Effector memory CD4-positive, alpha-beta T cell (primary cell): ENCODE measurements at regions not wholly inside any gene's neighbourhood (a gene's known extent, or its start where the extent isn't known, plus 50 kb on each side); places are given as distances from the start of the nearest gene placed in this dataset.

ENCODE experiments used
- DNase-seq, 3 donors: peaks; one replicate each; pipeline ENCODE4 v3.0.0-alpha.2; 2020
- H3K27ac ChIP-seq: 2 replicates; pipeline ENCODE4 v1.7.0; 2013; ENCODE audit warnings: mild to moderate bottlenecking, low read length, moderate library complexity; ENCODE audit not compliant: insufficient read depth, poor library complexity, severe bottlenecking
- H3K27me3 ChIP-seq: replicated peaks from 2 replicates; pipeline ENCODE4 v1.7.0; 2013; ENCODE audit warnings: mild to moderate bottlenecking, low read length; ENCODE audit not compliant: insufficient read depth, control insufficient read depth, poor library complexity, severe bottlenecking
- H3K36me3 ChIP-seq: 2 replicates; pipeline ENCODE4 v1.7.0; 2013; ENCODE audit warnings: mild to moderate bottlenecking, low read length, moderate library complexity; ENCODE audit not compliant: control insufficient read depth, insufficient read depth
- H3K4me1 ChIP-seq: 2 replicates; pipeline ENCODE4 v1.7.0; 2013; ENCODE audit warnings: low read length, mild to moderate bottlenecking; ENCODE audit not compliant: control insufficient read depth, insufficient read depth, poor library complexity, severe bottlenecking
- H3K4me3 ChIP-seq: 2 replicates; pipeline ENCODE4 v1.7.0; 2013; ENCODE audit warnings: low read length, low read depth, mild to moderate bottlenecking; ENCODE audit not compliant: insufficient read depth, poor library complexity, severe bottlenecking
- H3K9me3 ChIP-seq: 2 replicates; pipeline ENCODE4 v1.7.0; 2013; ENCODE audit warnings: mild to moderate bottlenecking, low read length, moderate library complexity; ENCODE audit not compliant: control insufficient read depth

GRCh38 chr9:7392148-7392547, 407.4 kb downstream of the DMAC1 start:
- Histone ChIP-seq H3K4me3 (no peak overlapping the region), H3K27me3 (no peaks in the 10 kb centered on the region), H3K9me3 (no peaks in the 10 kb centered on the region), H3K4me1 (no peaks in the 10 kb centered on the region), H3K27ac (no peak overlapping the region), H3K36me3 (no peaks in the 10 kb centered on the region)
- no peak for DNase-seq

GRCh38 chr9:7388755-7389154, 410.8 kb downstream of the DMAC1 start:
- Histone ChIP-seq H3K9me3 (no peaks in the 10 kb centered on the region), H3K27me3 (no peaks in the 10 kb centered on the region), H3K27ac (no peak overlapping the region), H3K4me1 (no peaks in the 10 kb centered on the region), H3K4me3 (no peak overlapping the region), H3K36me3 (no peaks in the 10 kb centered on the region)
- DNase-seq = no peak

- DNase-seq = no peak
- Histone ChIP-seq H3K4me3 (no peak overlapping the region), H3K4me1 (no peaks in the 10 kb centered on the region), H3K9me3 (no peaks in the 10 kb centered on the region), H3K36me3 (no peaks in the 10 kb centered on the region), H3K27ac (no peak overlapping the region), H3K27me3 (no peaks in the 10 kb centered on the region)
Observed at GRCh38 chr9:7387840-7388239, 411.7 kb downstream of the DMAC1 start.

GRCh38 chr9:7382304-7382703, 417.3 kb downstream of the DMAC1 start:
- no peak overlapping the region for H3K4me3 ChIP-seq

GRCh38 chr9:7377489-7377888, 422.1 kb downstream of the DMAC1 start:
- Histone ChIP-seq H3K4me1 (no peaks in the 10 kb centered on the region), H3K27me3 (no peaks in the 10 kb centered on the region), H3K9me3 (no peaks in the 10 kb centered on the region), H3K27ac (no peak overlapping the region), H3K4me3 (no peak overlapping the region), H3K36me3 (no peaks in the 10 kb centered on the region)
- DNase-seq = no peak

More at GRCh38 chr9:7382304-7382703, 417.3 kb downstream of the DMAC1 start:
- Histone ChIP-seq H3K27me3 (no peaks in the 10 kb centered on the region), H3K27ac (no peak overlapping the region), H3K36me3 (no peaks in the 10 kb centered on the region), H3K9me3 (no peaks in the 10 kb centered on the region), H3K4me1 (no peaks in the 10 kb centered on the region)
- no peak for DNase-seq

GRCh38 chr9:7376833-7377232, 422.7 kb downstream of the DMAC1 start:
- DNase-seq = no peak
- no peaks in the 10 kb centered on the region for H3K4me1 ChIP-seq
- no peaks in the 10 kb centered on the region for H3K36me3 ChIP-seq
- H3K4me3 ChIP-seq = no peak overlapping the region
- no peaks in the 10 kb centered on the region for H3K27me3 ChIP-seq
- no peak overlapping the region for H3K27ac ChIP-seq
- H3K9me3 ChIP-seq = no peaks in the 10 kb centered on the region

GRCh38 chr9:7376213-7376612, 423.4 kb downstream of the DMAC1 start:
- no peaks in the 10 kb centered on the region for H3K9me3 ChIP-seq
- H3K4me3 ChIP-seq = no peak overlapping the region
- H3K27ac ChIP-seq = no peak overlapping the region
- H3K4me1 ChIP-seq = no peaks in the 10 kb centered on the region
- DNase-seq = no peak
- no peaks in the 10 kb centered on the region for H3K27me3 ChIP-seq
- H3K36me3 ChIP-seq = no peaks in the 10 kb centered on the region

GRCh38 chr9:7375013-7375511, 424.5 kb downstream of the DMAC1 start:
- no peak for DNase-seq
- Histone ChIP-seq H3K4me3 (no peak overlapping the region), H3K4me1 (no peaks in the 10 kb centered on the region), H3K36me3 (no peaks in the 10 kb centered on the region), H3K27me3 (no peaks in the 10 kb centered on the region), H3K9me3 (no peaks in the 10 kb centered on the region), H3K27ac (no peak overlapping the region)

GRCh38 chr9:7370988-7371387, 428.6 kb downstream of the DMAC1 start:
- Histone ChIP-seq H3K36me3 (no peaks in the 10 kb centered on the region), H3K27ac (no peak overlapping the region)

GRCh38 chr9:7370381-7370780, 429.2 kb downstream of the DMAC1 start:
- Histone ChIP-seq H3K36me3 (no peaks in the 10 kb centered on the region), H3K27ac (no peak overlapping the region), H3K27me3 (no peaks in the 10 kb centered on the region), H3K9me3 (no peaks in the 10 kb centered on the region), H3K4me3 (no peak overlapping the region), H3K4me1 (no peaks in the 10 kb centered on the region)
- DNase-seq = no peak

More at GRCh38 chr9:7370988-7371387, 428.6 kb downstream of the DMAC1 start:
- Histone ChIP-seq H3K4me1 (no peaks in the 10 kb centered on the region), H3K27me3 (no peaks in the 10 kb centered on the region), H3K4me3 (no peak overlapping the region), H3K9me3 (no peaks in the 10 kb centered on the region)
- no peak for DNase-seq
